Activated CD4-positive, alpha-beta memory T cell treated with anti-CD3 and anti-CD28 coated beads for 36 hours (primary cell): ENCODE measurements at regions not wholly inside any gene's neighbourhood (a gene's known extent, or its start where the extent isn't known, plus 50 kb on each side); places are given as distances from the start of the nearest gene placed in this dataset.

ENCODE experiments used
- CTCF ChIA-PET: fragments of 350-600 bp; sonication (Branson Sonifier 250); formaldehyde crosslinking; loops from one replicate; lab custom pipeline; 2021; ENCODE audit warnings: antibody characterized with exemption, inconsistent platforms; lab: Charles Lee
- POLR2A ChIA-PET: fragments of 350-600 bp; sonication (Branson Sonifier 250); formaldehyde crosslinking; loops from one replicate; lab custom pipeline; 2021; ENCODE audit warnings: antibody characterized with exemption; lab: Charles Lee
- DNase-seq: peaks from one replicate; pipeline ENCODE4 v3.0.0-alpha.2; 2020
- H3K27ac Mint-ChIP-seq: one replicate; pipeline ENCODE4 v1.8.0; 2021; ENCODE audit warnings: mixed read lengths
- H3K27me3 Mint-ChIP-seq: one replicate; pipeline ENCODE4 v1.8.0; 2021; ENCODE audit warnings: mixed read lengths
- H3K36me3 Mint-ChIP-seq: one replicate; pipeline ENCODE4 v1.8.0; 2021; ENCODE audit warnings: mixed read lengths
- H3K4me1 Mint-ChIP-seq: one replicate; pipeline ENCODE4 v1.8.0; 2021; ENCODE audit warnings: low read depth, mixed read lengths
- H3K4me3 Mint-ChIP-seq: one replicate; pipeline ENCODE4 v1.8.0; 2021; ENCODE audit warnings: mild to moderate bottlenecking, mixed read lengths
- H3K9me3 Mint-ChIP-seq: one replicate; pipeline ENCODE4 v1.8.0; 2021; ENCODE audit warnings: mixed read lengths
- intact Hi-C: fragments of 100-400 bp; cut with micrococcal nuclease; formaldehyde crosslinking; loops from one replicate; pipeline ENCODE4 v1.15.1; 2023

GRCh38 chr20:6395695-6396094 is 272.9 kb upstream of the FERMT1 start:
- no peak for DNase-seq
- intact Hi-C loops: no loop called here
- no peaks in the 10 kb centered on the region for H3K4me1 Mint-ChIP-seq
- no peak overlapping the region for H3K4me3 Mint-ChIP-seq
- H3K27ac Mint-ChIP-seq: no peak overlapping the region
- no peaks in the 10 kb centered on the region for H3K27me3 Mint-ChIP-seq
- ChIA-PET POLR2A (no interaction called here), CTCF (no interaction called here)
- no peaks in the 10 kb centered on the region for H3K36me3 Mint-ChIP-seq
- peaks cover 7% of the 10 kb centered on the region for H3K9me3 Mint-ChIP-seq

- no peak overlapping the region for H3K4me3 Mint-ChIP-seq
- intact Hi-C loops: no loop called here
- CTCF ChIA-PET: no interaction called here
- H3K9me3 Mint-ChIP-seq: peaks cover 12% of the 10 kb centered on the region
- H3K27ac Mint-ChIP-seq: no peak overlapping the region
- no peaks in the 10 kb centered on the region for H3K27me3 Mint-ChIP-seq
- POLR2A ChIA-PET: no interaction called here
- no peaks in the 10 kb centered on the region for H3K36me3 Mint-ChIP-seq
- H3K4me1 Mint-ChIP-seq: no peaks in the 10 kb centered on the region
- DNase-seq: no peak
Measured at GRCh38 chr20:6388671-6389197, 265.9 kb upstream of the FERMT1 start.

GRCh38 chr20:6384956-6385486 is 262.2 kb upstream of the FERMT1 start:
- Mint-ChIP-seq H3K27me3 (no peaks in the 10 kb centered on the region), H3K36me3 (no peaks in the 10 kb centered on the region), H3K9me3 (peaks cover 5% of the 10 kb centered on the region), H3K27ac (no peak overlapping the region), H3K4me3 (no peak overlapping the region), H3K4me1 (no peaks in the 10 kb centered on the region)
- intact Hi-C loops: no loop called here
- CTCF ChIA-PET: no interaction called here
- DNase-seq: no peak
- POLR2A ChIA-PET: no interaction called here

- Mint-ChIP-seq H3K4me1 (no peaks in the 10 kb centered on the region), H3K27me3 (no peaks in the 10 kb centered on the region), H3K36me3 (no peaks in the 10 kb centered on the region), H3K9me3 (peaks cover 5% of the 10 kb centered on the region), H3K27ac (no peak overlapping the region), H3K4me3 (no peak overlapping the region)
- CTCF ChIA-PET: no interaction called here
- POLR2A ChIA-PET: no interaction called here
- intact Hi-C loops: no loop called here
- no peak for DNase-seq
Measured at GRCh38 chr20:6384380-6384779, 261.6 kb upstream of the FERMT1 start.

GRCh38 chr20:6381887-6382286 is 259.1 kb upstream of the FERMT1 start:
- POLR2A ChIA-PET: no interaction called here
- intact Hi-C loops: no loop called here
- no peaks in the 10 kb centered on the region for H3K4me1 Mint-ChIP-seq
- H3K9me3 Mint-ChIP-seq: peaks cover 11% of the 10 kb centered on the region
- no peaks in the 10 kb centered on the region for H3K36me3 Mint-ChIP-seq
- H3K27me3 Mint-ChIP-seq: no peaks in the 10 kb centered on the region
- no peak overlapping the region for H3K27ac Mint-ChIP-seq
- CTCF ChIA-PET: no interaction called here
- H3K4me3 Mint-ChIP-seq: no peak overlapping the region
- no peak for DNase-seq

GRCh38 chr20:6362245-6362644 is 239.4 kb upstream of the FERMT1 start:
- intact Hi-C loops: no loop called here
- no peak overlapping the region for H3K27ac Mint-ChIP-seq

GRCh38 chr20:6360766-6361165 is 237.9 kb upstream of the FERMT1 start:
- intact Hi-C loops: no loop called here
- DNase-seq: no peak
- Mint-ChIP-seq H3K27me3 (no peaks in the 10 kb centered on the region), H3K4me1 (no peaks in the 10 kb centered on the region), H3K4me3 (no peak overlapping the region), H3K9me3 (no peaks in the 10 kb centered on the region), H3K36me3 (no peaks in the 10 kb centered on the region), H3K27ac (no peak overlapping the region)
- ChIA-PET CTCF (no interaction called here), POLR2A (no interaction called here)

More at GRCh38 chr20:6362245-6362644, 239.4 kb upstream of the FERMT1 start:
- Mint-ChIP-seq H3K36me3 (no peaks in the 10 kb centered on the region), H3K4me1 (no peaks in the 10 kb centered on the region), H3K9me3 (no peaks in the 10 kb centered on the region), H3K4me3 (no peak overlapping the region), H3K27me3 (no peaks in the 10 kb centered on the region)
- ChIA-PET POLR2A (no interaction called here), CTCF (no interaction called here)
- no peak for DNase-seq

- H3K27ac Mint-ChIP-seq: no peak overlapping the region
- intact Hi-C loops: no loop called here
- DNase-seq: no peak
- no peaks in the 10 kb centered on the region for H3K4me1 Mint-ChIP-seq
- H3K4me3 Mint-ChIP-seq: no peak overlapping the region
- H3K36me3 Mint-ChIP-seq: no peaks in the 10 kb centered on the region
- ChIA-PET CTCF (no interaction called here), POLR2A (no interaction called here)
- no peaks in the 10 kb centered on the region for H3K9me3 Mint-ChIP-seq
- no peaks in the 10 kb centered on the region for H3K27me3 Mint-ChIP-seq
Measured at GRCh38 chr20:6355754-6356451, 233.1 kb upstream of the FERMT1 start.

- no peak for DNase-seq
- Mint-ChIP-seq H3K4me1 (no peaks in the 10 kb centered on the region), H3K27me3 (no peaks in the 10 kb centered on the region), H3K4me3 (no peak overlapping the region), H3K27ac (no peak overlapping the region), H3K36me3 (no peaks in the 10 kb centered on the region), H3K9me3 (no peaks in the 10 kb centered on the region)
- POLR2A ChIA-PET: no interaction called here
- CTCF ChIA-PET: no interaction called here
- intact Hi-C loops: loop anchor here (10.0 kb wide), 1 partner anchor 56 kb away; no protein-coding TSS in a partner anchor
Measured at GRCh38 chr20:6348908-6349307, 226.1 kb upstream of the FERMT1 start.

GRCh38 chr20:6347916-6348315 is 225.1 kb upstream of the FERMT1 start:
- no peak for DNase-seq
- CTCF ChIA-PET: no interaction called here
- POLR2A ChIA-PET: no interaction called here
- intact Hi-C loops: loop anchor here (10.0 kb wide), 1 partner anchor 57 kb away; no protein-coding TSS in a partner anchor
- no peak overlapping the region for H3K27ac Mint-ChIP-seq
- no peak overlapping the region for H3K4me3 Mint-ChIP-seq
- no peaks in the 10 kb centered on the region for H3K9me3 Mint-ChIP-seq
- H3K36me3 Mint-ChIP-seq: no peaks in the 10 kb centered on the region
- no peaks in the 10 kb centered on the region for H3K4me1 Mint-ChIP-seq
- H3K27me3 Mint-ChIP-seq: no peaks in the 10 kb centered on the region

GRCh38 chr20:6341491-6341890 is 218.7 kb upstream of the FERMT1 start:
- H3K4me3 Mint-ChIP-seq: no peak overlapping the region
- no peaks in the 10 kb centered on the region for H3K4me1 Mint-ChIP-seq
- H3K36me3 Mint-ChIP-seq: no peaks in the 10 kb centered on the region
- no peaks in the 10 kb centered on the region for H3K27me3 Mint-ChIP-seq
- H3K27ac Mint-ChIP-seq: no peak overlapping the region
- POLR2A ChIA-PET: no interaction called here
- intact Hi-C loops: loop anchor here (10.0 kb wide), 1 partner anchor 63 kb away; no protein-coding TSS in a partner anchor
- CTCF ChIA-PET: no interaction called here
- DNase-seq: no peak
- H3K9me3 Mint-ChIP-seq: no peaks in the 10 kb centered on the region

GRCh38 chr20:6339176-6339575 is 216.3 kb upstream of the FERMT1 start:
- intact Hi-C loops: no loop called here

GRCh38 chr20:6333110-6333509 is 210.3 kb upstream of the FERMT1 start:
- intact Hi-C loops: no loop called here
- H3K4me3 Mint-ChIP-seq: no peak overlapping the region
- CTCF ChIA-PET: no interaction called here
- DNase-seq: no peak
- H3K27ac Mint-ChIP-seq: no peak overlapping the region
- H3K36me3 Mint-ChIP-seq: no peaks in the 10 kb centered on the region
- peaks cover 4% of the 10 kb centered on the region for H3K9me3 Mint-ChIP-seq
- no peaks in the 10 kb centered on the region for H3K4me1 Mint-ChIP-seq
- H3K27me3 Mint-ChIP-seq: no peaks in the 10 kb centered on the region
- POLR2A ChIA-PET: no interaction called here

More at GRCh38 chr20:6339176-6339575, 216.3 kb upstream of the FERMT1 start:
- DNase-seq: no peak
- POLR2A ChIA-PET: no interaction called here
- H3K36me3 Mint-ChIP-seq: no peaks in the 10 kb centered on the region
- no peak overlapping the region for H3K4me3 Mint-ChIP-seq
- CTCF ChIA-PET: no interaction called here
- no peaks in the 10 kb centered on the region for H3K27me3 Mint-ChIP-seq
- no peak overlapping the region for H3K27ac Mint-ChIP-seq
- H3K9me3 Mint-ChIP-seq: no peaks in the 10 kb centered on the region
- no peaks in the 10 kb centered on the region for H3K4me1 Mint-ChIP-seq
